ENCODE measurements at regions not wholly inside any gene's neighbourhood (a gene's known extent, or its start where the extent isn't known, plus 50 kb on each side); places are given as distances from the start of the nearest gene placed in this dataset.

DNA sequence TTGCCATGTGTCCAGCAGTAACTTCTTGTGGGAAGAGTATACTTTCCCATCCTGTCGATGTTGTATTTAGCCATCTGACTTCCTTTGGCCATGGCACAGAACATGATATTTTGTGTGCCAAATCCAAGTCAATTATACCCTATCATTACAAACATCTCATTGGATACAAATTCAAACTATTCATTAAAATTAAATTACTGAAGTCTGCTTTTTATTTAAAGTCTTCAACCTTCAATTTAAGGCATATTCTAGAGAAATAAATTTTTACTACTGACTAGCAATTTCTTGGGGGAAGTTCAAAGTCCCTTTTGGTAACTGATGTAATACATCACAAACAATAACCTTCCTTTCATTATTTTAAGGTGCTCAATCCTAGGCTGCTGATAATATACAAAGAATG, 192.6 kb downstream of the SLC6A15 start:
- Histone ChIP-seq H3K27me3 (ENCODE audit: control insufficient read depth, insufficient read depth, low read length) (no peaks in the 10 kb centered on the region), H4K8ac (ENCODE audit: low read depth in 2 of 2, low read length in 2 of 2) (no peak overlapping the region), H3K14ac (replicated peaks; ENCODE audit: low read depth, low read length) (no peak overlapping the region), H4K91ac (ENCODE audit: insufficient read depth, low read depth, low read length) (no peak overlapping the region), H3K9me3 (ENCODE audit: control insufficient read depth, insufficient read depth, low read length) (no peaks in the 10 kb centered on the region), H3K4me2 (ENCODE audit: low read depth, low read length) (no peak overlapping the region), H2BK120ac (ENCODE audit: low read depth, low read length) (no peak overlapping the region), H3K79me1 (ENCODE audit: low read depth in 1 of 2, low read length in 2 of 2) (no peaks in the 10 kb centered on the region), H2AK9ac (replicated peaks; ENCODE audit: low read depth, low read length, poor library complexity) (no peak overlapping the region), H2BK5ac (ENCODE audit: low read depth, low read length, poor library complexity, severe bottlenecking) (no peak overlapping the region), H3K56ac (ENCODE audit: extremely low read depth, insufficient read depth, low read length) (no peak overlapping the region), H3K27ac (ENCODE audit: insufficient read depth, low read length) (no peak overlapping the region), H3K4me3 (ENCODE audit: insufficient read depth, low read depth, low read length) (no peak overlapping the region), H3K36me3 (ENCODE audit: control insufficient read depth, insufficient read depth, low read length) (no peaks in the 10 kb centered on the region), H3K4me1 (ENCODE audit: control insufficient read depth, insufficient read depth, low read length) (no peaks in the 10 kb centered on the region), H2BK15ac (ENCODE audit: low read depth, low read length) (no peak overlapping the region), H4K5ac (ENCODE audit: low read depth, low read length) (no peak overlapping the region), H3K23ac (ENCODE audit: low read depth, low read length) (no peak overlapping the region), H2AFZ (replicated peaks; ENCODE audit: low read length, poor library complexity) (no peak overlapping the region), H4K20me1 (ENCODE audit: insufficient read depth, low read length) (no peaks in the 10 kb centered on the region), H3K4ac (ENCODE audit: low read depth, low read length) (no peak overlapping the region), H3K18ac (ENCODE audit: low read depth, low read length) (no peak overlapping the region), H2BK20ac (ENCODE audit: low read depth, low read length) (no peak overlapping the region), H3K9ac (ENCODE audit: low read depth, low read length) (no peak overlapping the region), H2AK5ac (ENCODE audit: low read depth, low read length) (no peak overlapping the region), H3K9me1 (ENCODE audit: insufficient read depth, low read length) (no peaks in the 10 kb centered on the region)
- no TSS peak for BruUV-seq (replicated peaks)
- dilution Hi-C loops (cut with HindIII; ENCODE audit: low sequenced_read_pairs, unreplicated experiment) (no loop called here), intact Hi-C loops (cut with micrococcal nuclease) (no loop called here), in situ Hi-C loops (cut with MboI; ENCODE audit: low sequenced_read_pairs) (no loop called here)
- ATAC-seq (ENCODE audit: low read depth): no peak
- no peak for DNase-seq
- ChIA-PET CTCF (no interaction called here), POLR2A (ENCODE audit: unreplicated experiment) (no interaction called here)
- WGBS, 2 experiments (ENCODE audit: extremely low coverage in 2 of 2, insufficient read length in 1 of 2): no CpG with 5 or more reads among the region's 1 CpG
- TF ChIP-seq MAZ (IDR thresholded peaks at IDR 0.05; ENCODE audit: borderline replicate concordance, low read depth, low read length) (no peak), CHD1 (IDR thresholded peaks at IDR 0.05; ENCODE audit: low read depth, low read length) (no peak), SMC3 (IDR thresholded peaks at IDR 0.05; ENCODE audit: low read depth, low read length) (no peak), BHLHE40 (IDR thresholded peaks at IDR 0.05; ENCODE audit: low read depth, low read length) (no peak), RAD21 (IDR thresholded peaks at IDR 0.05; ENCODE audit: low read length) (no peak), MAFK (IDR thresholded peaks at IDR 0.05; ENCODE audit: low read depth, low read length) (no peak), CEBPB (IDR thresholded peaks at IDR 0.05; ENCODE audit: low read depth, low read length) (no peak), RCOR1 (IDR thresholded peaks at IDR 0.05; ENCODE audit: insufficient replicate concordance, low read length) (no peak), NFE2L2 (IDR thresholded peaks at IDR 0.05; ENCODE audit: low read depth, low read length) (no peak), FOS (IDR thresholded peaks at IDR 0.05; ENCODE audit: low read depth, low read length) (no peak), POLR2A (IDR thresholded peaks at IDR 0.05; ENCODE audit: low read depth, low read length) (no peak), RFX5 (IDR thresholded peaks at IDR 0.05; ENCODE audit: low read depth, low read length) (no peak)
- TF ChIP-seq, protein P1, sequence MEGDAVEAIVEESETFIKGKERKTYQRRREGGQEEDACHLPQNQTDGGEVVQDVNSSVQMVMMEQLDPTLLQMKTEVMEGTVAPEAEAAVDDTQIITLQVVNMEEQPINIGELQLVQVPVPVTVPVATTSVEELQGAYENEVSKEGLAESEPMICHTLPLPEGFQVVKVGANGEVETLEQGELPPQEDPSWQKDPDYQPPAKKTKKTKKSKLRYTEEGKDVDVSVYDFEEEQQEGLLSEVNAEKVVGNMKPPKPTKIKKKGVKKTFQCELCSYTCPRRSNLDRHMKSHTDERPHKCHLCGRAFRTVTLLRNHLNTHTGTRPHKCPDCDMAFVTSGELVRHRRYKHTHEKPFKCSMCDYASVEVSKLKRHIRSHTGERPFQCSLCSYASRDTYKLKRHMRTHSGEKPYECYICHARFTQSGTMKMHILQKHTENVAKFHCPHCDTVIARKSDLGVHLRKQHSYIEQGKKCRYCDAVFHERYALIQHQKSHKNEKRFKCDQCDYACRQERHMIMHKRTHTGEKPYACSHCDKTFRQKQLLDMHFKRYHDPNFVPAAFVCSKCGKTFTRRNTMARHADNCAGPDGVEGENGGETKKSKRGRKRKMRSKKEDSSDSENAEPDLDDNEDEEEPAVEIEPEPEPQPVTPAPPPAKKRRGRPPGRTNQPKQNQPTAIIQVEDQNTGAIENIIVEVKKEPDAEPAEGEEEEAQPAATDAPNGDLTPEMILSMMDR (conservative IDR thresholded peaks at IDR 0.05; ENCODE audit: low read depth, low read length): no peak
- TF ChIP-seq, protein P2, sequence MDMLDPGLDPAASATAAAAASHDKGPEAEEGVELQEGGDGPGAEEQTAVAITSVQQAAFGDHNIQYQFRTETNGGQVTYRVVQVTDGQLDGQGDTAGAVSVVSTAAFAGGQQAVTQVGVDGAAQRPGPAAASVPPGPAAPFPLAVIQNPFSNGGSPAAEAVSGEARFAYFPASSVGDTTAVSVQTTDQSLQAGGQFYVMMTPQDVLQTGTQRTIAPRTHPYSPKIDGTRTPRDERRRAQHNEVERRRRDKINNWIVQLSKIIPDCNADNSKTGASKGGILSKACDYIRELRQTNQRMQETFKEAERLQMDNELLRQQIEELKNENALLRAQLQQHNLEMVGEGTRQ (IDR thresholded peaks at IDR 0.05; ENCODE audit: low read depth, low read length): no peak
- TF ChIP-seq, protein P3, sequence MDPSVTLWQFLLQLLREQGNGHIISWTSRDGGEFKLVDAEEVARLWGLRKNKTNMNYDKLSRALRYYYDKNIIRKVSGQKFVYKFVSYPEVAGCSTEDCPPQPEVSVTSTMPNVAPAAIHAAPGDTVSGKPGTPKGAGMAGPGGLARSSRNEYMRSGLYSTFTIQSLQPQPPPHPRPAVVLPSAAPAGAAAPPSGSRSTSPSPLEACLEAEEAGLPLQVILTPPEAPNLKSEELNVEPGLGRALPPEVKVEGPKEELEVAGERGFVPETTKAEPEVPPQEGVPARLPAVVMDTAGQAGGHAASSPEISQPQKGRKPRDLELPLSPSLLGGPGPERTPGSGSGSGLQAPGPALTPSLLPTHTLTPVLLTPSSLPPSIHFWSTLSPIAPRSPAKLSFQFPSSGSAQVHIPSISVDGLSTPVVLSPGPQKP (IDR thresholded peaks at IDR 0.05; ENCODE audit: borderline replicate concordance, low read depth, low read length): no peak

Data from IMR-90 (cell line).